Heart left ventricle (tissue), 16 donors: ENCODE measurements at regions not wholly inside any gene's neighbourhood (a gene's known extent, or its start where the extent isn't known, plus 50 kb on each side); places are given as distances from the start of the nearest gene placed in this dataset.

Source experiments
- ATAC-seq, 4 donors: fragments of 200-7000 bp; cut with Tn5 transposase; one replicate each; pipeline ENCODE4 v1.9.1; 2020 to 2022; ENCODE audit warnings: moderate library complexity in 4 of 4, mild to moderate bottlenecking in 3 of 4, moderate number of reproducible peaks in 1 of 4
- DNase-seq, 5 donors: peaks; one replicate each; pipeline ENCODE4 v3.0.0-alpha.2; 2020
- H3K27ac ChIP-seq, 12 donors: fragments of 200-600 bp; sonication (generic) in 4 of 12; one replicate each; pipeline versions ENCODE4 v1.5.0 to v1.8.0; 2016 to 2022; ENCODE audit warnings: mild to moderate bottlenecking in 2 of 12
- H3K27me3 ChIP-seq, 9 donors: fragments of 200-600 bp; sonication (generic) in 2 of 9; one replicate each; pipeline versions ENCODE4 v1.5.1 to v1.8.0; 2016 to 2022; ENCODE audit warnings: mild to moderate bottlenecking in 3 of 9
- H3K36me3 ChIP-seq, 9 donors: fragments of 200-600 bp; sonication (generic) in 2 of 9; one replicate each; pipeline versions ENCODE4 v1.5.0 to v1.8.0; 2018 to 2022; ENCODE audit warnings: mild to moderate bottlenecking in 2 of 9
- H3K4me1 ChIP-seq, 12 donors: fragments of 200-600 bp; sonication (generic) in 4 of 12; one replicate each; pipeline versions ENCODE4 v1.5.0 to v1.8.0; 2016 to 2022; ENCODE audit warnings: mild to moderate bottlenecking in 3 of 12
- H3K4me3 ChIP-seq, 12 donors: fragments of 200-600 bp; sonication (generic) in 4 of 12; one replicate each; pipeline versions ENCODE4 v1.5.0 to v1.8.0; 2017 to 2022; ENCODE audit warnings: mild to moderate bottlenecking in 9 of 12, moderate library complexity in 4 of 12
- H3K9me3 ChIP-seq, 12 donors: fragments of 200-600 bp; sonication (generic) in 4 of 12; one replicate each; pipeline versions ENCODE4 v1.5.0 to v1.8.0; 2016 to 2022; ENCODE audit warnings: mild to moderate bottlenecking in 1 of 12
- CTCF ChIP-seq, 12 donors: fragments of 200-600 bp; sonication (generic) in 4 of 12; IDR thresholded peaks; one replicate each; pipeline versions ENCODE4 v1.5.0 to v1.8.0; 2018 to 2022; ENCODE audit warnings: antibody characterized with exemption in 12 of 12, mild to moderate bottlenecking in 5 of 12
- POLR2A ChIP-seq, 2 donors: fragments of 450-650 bp; IDR thresholded peaks; one replicate each; pipeline ENCODE4 v1.6.1; 2017; ENCODE audit warnings: antibody characterized with exemption in 2 of 2, mild to moderate bottlenecking in 2 of 2, moderate library complexity in 2 of 2
- WGBS, 4 donors: extraction: QIAGEN DNeasy Blood & Tissue Kit in 2 of 4; methylation state at CpG; one replicate each; pipeline versions ENCODE4 v1.1.5 to v1.1.7; 2013 to 2018; 5-methylcytosine and 5-hydroxymethylcytosine counted together
- intact Hi-C, 10 donors: fragments of 100-400 bp; cut with DNase I; formaldehyde crosslinking; loops; one replicate each; pipeline versions ENCODE4 v1.11.1 to v1.14.2; 2022
- donor health status: ischemic (EF 13 %, LVEDD 7.1; RV severe dilation, severe dysfunction).
- donor health status: healthy with polysubstance abuse.
- donor health status: DM: no; HTN: yes; CAD: no.
- donor health status: DM: no; HTN: no; CAD: no.
- donor health status: ischemic (EF 25% LVEDD 6.9; RV normal size, moderate dysfunction).
- donor health status: ischemic (EF 25% LVEDD 5.7; RV mildly dilated, moderate dysfunction).
- donor health status: healthy.
- donor health status: DM: yes; HTN: yes; CAD: no.
- donor health status: ischemic (EF 35%, LVEDD 5.7; RV mildly dilated, moderate dysfunction).
- donor health status: nonischemic (EF 11% LVEDD 7.7; RV severe dilation, severe dysfunction).
- donor health status: DM: yes; HTN: yes; CAD: no.
- donor health status: PGD.
- donor health status: ischemic (EF 29% LVEDD 5.4; RV normal size, mild dysfunction).
- donor health status: nonischemic (EF 23%, LVEDD 6.1; RV moderate dilation, normal function).

- no peak for DNase-seq
- no peak for TF ChIP-seq CTCF (IDR thresholded peaks at IDR 0.05)
- TF ChIP-seq POLR2A (IDR thresholded peaks at IDR 0.05) = no peak
- H3K36me3 ChIP-seq = no peaks in the 10 kb centered on the region
- H3K27ac ChIP-seq = no peak overlapping the region
- H3K4me1 ChIP-seq = no peaks in the 10 kb centered on the region
- H3K9me3 ChIP-seq = peaks cover 0 to 40% (median 20%) of the 10 kb centered on the region in 12 donors
- H3K4me3 ChIP-seq = no peak overlapping the region
- WGBS, 4 donors = 59 to 96% (median 85%) methylated on average over 3 of the region's 3 CpGs
- no peaks in the 10 kb centered on the region for H3K27me3 ChIP-seq
- no peak for ATAC-seq
- intact Hi-C loops = no loop called here
These were observed 196.5 kb upstream of the UBASH3B start for GRCh38 chr11:122459064-122459463.

- Histone ChIP-seq H3K27me3 (no peaks in the 10 kb centered on the region), H3K9me3 (peaks cover 0 to 12% (median 4%) of the 10 kb centered on the region in 12 donors), H3K27ac (no peak overlapping the region), H3K36me3 (no peaks in the 10 kb centered on the region), H3K4me3 (no peak overlapping the region), H3K4me1 (no peaks in the 10 kb centered on the region)
- ATAC-seq = no peak
- no peak for DNase-seq
- WGBS, 4 donors = 60 to 76% (median 74%) methylated on average over 2 of the region's 2 CpGs
- no peak for TF ChIP-seq CTCF (IDR thresholded peaks at IDR 0.05)
- no peak for TF ChIP-seq POLR2A (IDR thresholded peaks at IDR 0.05)
- intact Hi-C loops = no loop called here
These were observed 201.9 kb upstream of the UBASH3B start for GRCh38 chr11:122453586-122453985.

GRCh38 chr11:122451911-122452310 is 203.6 kb upstream of the UBASH3B start:
- Histone ChIP-seq H3K4me3 (no peak overlapping the region), H3K4me1 (no peaks in the 10 kb centered on the region), H3K27me3 (no peaks in the 10 kb centered on the region), H3K27ac (no peak overlapping the region), H3K9me3 (no peaks in the 10 kb centered on the region), H3K36me3 (no peaks in the 10 kb centered on the region)
- TF ChIP-seq POLR2A (IDR thresholded peaks at IDR 0.05) = no peak
- TF ChIP-seq CTCF (IDR thresholded peaks at IDR 0.05) = no peak
- DNase-seq (no peak), ATAC-seq (no peak)
- 95 to 98% (median 98%) methylated on average over 9 of the region's 9 CpGs for WGBS, 4 donors
- intact Hi-C loops = no loop called here

- no peaks in the 10 kb centered on the region for H3K9me3 ChIP-seq
- H3K4me3 ChIP-seq = peak overlapping the region in 8 of 12 donors; percentile 57 to 75 (median 64)
- TF ChIP-seq POLR2A (IDR thresholded peaks at IDR 0.05) (no peak), CTCF (IDR thresholded peaks at IDR 0.05) (no peak)
- DNase-seq (no peak), ATAC-seq (no peak)
- H3K4me1 ChIP-seq = peaks cover 0 to 27% (median 5%) of the 10 kb centered on the region in 12 donors
- 25 to 35% (median 32%) methylated on average over 3 of the region's 3 CpGs for WGBS, 4 donors
- no peaks in the 10 kb centered on the region for H3K36me3 ChIP-seq
- H3K27ac ChIP-seq = peak overlapping the region in 10 of 12 donors; percentile 26 to 83 (median 68)
- no peaks in the 10 kb centered on the region for H3K27me3 ChIP-seq
- intact Hi-C loops = loop anchor here in 3 of 10 donors (2.0 to 10.0 kb wide), 5 partner anchors 51 to 137 kb away; no protein-coding TSS in a partner anchor
These were observed 213.9 kb upstream of the UBASH3B start for GRCh38 chr11:122441666-122442035.
